ENCODE measurements at regions not wholly inside any gene's neighbourhood (a gene's known extent, or its start where the extent isn't known, plus 50 kb on each side); places are given as distances from the start of the nearest gene placed in this dataset.

GRCh38 chr4:115562506-115562905, 449.1 kb upstream of the NDST4 start:
- TF ChIP-seq, protein P1, sequence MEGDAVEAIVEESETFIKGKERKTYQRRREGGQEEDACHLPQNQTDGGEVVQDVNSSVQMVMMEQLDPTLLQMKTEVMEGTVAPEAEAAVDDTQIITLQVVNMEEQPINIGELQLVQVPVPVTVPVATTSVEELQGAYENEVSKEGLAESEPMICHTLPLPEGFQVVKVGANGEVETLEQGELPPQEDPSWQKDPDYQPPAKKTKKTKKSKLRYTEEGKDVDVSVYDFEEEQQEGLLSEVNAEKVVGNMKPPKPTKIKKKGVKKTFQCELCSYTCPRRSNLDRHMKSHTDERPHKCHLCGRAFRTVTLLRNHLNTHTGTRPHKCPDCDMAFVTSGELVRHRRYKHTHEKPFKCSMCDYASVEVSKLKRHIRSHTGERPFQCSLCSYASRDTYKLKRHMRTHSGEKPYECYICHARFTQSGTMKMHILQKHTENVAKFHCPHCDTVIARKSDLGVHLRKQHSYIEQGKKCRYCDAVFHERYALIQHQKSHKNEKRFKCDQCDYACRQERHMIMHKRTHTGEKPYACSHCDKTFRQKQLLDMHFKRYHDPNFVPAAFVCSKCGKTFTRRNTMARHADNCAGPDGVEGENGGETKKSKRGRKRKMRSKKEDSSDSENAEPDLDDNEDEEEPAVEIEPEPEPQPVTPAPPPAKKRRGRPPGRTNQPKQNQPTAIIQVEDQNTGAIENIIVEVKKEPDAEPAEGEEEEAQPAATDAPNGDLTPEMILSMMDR (IDR thresholded peaks at IDR 0.05 in 8 of 11, conservative IDR thresholded peaks at IDR 0.05 in 3 of 11) = no peak
- TF ChIP-seq POLR2A (IDR thresholded peaks at IDR 0.05) = no peak
- TF ChIP-seq POLR2AphosphoS5 (IDR thresholded peaks at IDR 0.05) = no peak
